Left renal cortex interstitium (tissue), 4 donors: ENCODE measurements at regions not wholly inside any gene's neighbourhood (a gene's known extent, or its start where the extent isn't known, plus 50 kb on each side); places are given as distances from the start of the nearest gene placed in this dataset.

Source experiments
- DNase-seq, 4 donors: peaks; one replicate each; pipeline ENCODE4 v3.0.0-alpha.2; 2013; ENCODE audit warnings: low read depth in 4 of 4, low spot score in 2 of 4, missing footprints in 1 of 4

DNA sequence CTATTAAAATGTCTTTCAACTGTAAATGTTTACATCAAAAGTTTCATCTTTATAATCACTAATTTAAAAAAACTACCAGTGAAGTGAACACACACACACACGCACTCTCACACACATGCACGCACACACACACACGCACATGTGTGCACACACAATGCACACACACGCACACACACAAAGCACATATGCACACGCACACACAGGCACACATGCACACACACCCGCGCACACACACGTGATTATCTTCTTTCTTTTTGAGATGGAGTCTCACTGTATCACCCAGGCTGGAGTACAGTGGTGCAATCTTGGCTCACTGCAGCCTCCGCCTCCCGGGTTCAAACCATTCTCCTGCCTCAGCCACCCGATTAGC lies 80.0 kb upstream of the FRMD1 start:
- DNase-seq: no peak

DNA sequence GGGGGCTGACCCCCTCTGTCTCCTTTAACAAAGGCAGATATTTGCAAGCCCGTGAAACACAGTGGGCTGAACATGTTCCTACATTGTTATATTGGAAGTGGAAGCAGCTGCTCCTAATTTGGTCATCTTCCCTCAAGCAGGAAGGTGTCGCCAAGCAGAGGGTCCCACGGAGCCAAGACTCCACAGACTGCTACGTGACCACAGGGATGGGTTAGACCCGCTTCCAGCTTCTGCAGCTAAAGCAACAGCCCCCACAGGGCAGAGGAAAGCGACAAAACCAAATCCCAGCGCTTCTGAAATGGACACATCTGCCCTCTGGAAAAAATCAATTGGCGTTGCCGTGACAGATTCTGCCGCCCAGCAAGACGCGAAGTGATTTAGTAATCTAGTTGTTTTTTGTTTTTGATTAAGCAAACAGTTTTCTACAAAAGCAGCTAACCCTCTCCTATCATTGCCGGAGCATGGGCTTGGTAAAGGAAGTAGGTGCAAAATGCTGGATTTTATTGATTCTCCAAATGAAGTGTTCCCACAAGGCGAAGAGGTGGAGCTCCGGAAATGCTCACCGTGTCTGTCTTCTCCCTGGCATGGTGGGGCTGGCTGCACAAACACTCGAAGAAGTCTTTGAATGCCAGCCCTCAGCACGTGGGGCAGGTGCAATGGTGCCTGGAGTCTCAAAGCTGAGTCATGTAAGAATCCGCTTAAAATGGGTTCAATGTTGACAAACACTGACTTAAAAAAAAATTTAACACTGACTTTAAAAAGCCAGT lies 79.4 kb upstream of the FRMD1 start:
- DNase-seq: no peak

DNA sequence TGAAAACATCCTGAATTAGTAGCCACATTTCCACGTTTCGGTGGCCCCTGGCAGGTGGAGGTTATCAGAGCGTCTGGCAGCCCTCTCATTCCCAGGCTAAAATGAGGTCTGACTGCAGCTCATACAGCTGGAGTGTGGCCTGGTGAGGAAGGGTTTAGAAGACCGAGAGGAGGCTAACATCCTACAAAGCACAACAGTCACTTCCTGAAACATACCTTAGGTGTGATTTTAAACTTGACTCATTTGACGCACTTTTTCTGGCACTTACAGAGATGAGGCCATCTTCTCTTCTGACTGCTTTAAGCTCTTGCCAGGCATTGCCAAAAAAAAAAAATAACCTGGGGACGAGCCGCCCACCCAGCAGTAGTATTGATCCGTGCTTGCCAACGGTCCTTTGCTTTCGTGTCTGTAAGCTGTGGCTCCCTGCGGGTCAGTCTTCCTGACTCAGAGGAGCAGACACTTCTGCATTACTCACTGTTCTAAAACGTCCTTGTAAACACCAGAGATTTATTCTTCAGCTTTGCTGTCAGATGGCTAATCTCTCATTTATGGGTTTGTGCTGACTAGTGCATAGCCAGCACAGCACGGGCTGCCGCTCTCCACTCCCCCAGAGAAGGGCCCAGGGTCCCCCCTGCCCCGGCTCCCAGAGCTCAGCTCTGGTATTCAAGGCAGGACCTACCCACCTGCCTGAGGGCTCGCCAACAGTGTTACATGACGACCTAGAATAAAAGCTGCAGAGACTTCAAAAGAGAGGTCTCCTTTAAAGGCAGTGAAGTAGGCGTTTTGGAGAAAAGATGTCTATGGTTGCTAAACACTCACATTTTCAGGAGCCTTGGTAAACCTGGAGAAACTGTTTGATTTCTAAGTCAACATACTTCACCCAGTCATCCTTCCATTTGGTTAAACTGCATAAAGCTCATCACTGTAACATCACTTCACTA lies 78.5 kb upstream of the FRMD1 start:
- peak in 1 of 4 donors; percentile 47 for DNase-seq

DNA sequence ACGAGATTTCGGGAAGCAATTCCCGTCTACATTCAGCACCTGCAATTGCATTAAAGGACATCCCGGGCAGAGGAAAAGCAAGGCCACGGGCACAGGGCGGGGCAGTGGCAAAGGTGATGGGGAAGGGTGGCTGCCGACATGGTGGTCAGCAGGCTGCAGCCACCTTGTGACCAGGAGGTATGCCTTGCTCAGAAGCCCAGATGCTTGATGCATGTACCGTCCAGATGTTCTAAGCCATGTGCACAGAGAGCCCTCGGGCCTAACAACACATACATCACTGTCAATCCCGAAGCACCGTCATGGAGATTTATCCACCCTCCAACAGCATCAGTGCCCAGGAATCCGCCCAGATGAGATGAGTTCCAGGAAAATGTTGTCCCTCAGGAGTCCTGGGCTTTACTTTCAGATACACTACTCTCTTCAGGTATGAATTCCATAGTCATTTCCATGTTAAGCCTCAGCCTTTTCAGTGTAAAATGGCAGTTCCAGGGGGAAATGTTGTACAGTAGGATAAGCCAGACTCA lies 77.8 kb upstream of the FRMD1 start:
- DNase-seq: no peak

DNA sequence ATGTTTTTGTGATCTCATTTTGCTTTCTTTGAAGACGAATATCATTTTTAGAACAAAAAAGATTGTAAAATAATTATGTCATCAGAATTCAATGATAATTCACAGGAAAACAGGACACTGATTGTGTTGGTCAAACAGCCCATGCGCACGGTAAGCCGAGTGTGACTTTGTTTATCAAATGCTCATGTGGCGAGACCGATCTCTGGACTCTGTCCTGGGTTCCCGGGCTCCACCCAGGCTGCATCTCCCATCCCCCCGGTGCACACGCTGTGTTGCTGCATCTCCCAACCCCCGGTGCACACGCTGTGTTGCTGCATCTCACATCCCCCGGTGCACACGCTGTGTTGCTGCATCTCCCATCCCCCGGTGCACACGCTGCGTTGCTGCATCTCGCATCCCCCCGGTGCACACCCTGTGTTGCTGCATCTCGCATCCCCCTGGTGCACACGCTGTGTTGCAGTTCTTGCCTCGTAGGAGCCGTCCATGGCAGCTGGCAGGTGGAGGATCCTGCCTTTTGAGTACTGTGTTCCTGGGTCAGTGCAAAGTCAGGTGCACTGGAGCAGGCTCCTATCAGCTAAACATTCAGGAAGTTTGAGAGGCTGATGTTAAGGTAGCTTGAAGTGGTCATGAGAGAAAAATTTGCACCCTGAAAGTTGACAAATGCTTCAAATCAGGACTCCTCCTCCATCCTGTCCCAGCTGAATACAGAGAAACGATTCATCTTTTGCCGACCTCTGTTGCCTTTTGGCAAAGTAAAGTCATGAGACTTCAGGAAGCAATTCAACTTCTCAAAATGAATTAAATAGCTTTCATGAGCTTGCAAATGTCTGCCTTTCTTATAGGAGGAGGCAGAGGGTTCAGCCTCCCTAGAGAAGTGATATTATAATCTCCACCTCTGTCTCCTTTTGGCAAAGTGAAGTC lies 77.1 kb upstream of the FRMD1 start:
- DNase-seq: no peak

DNA sequence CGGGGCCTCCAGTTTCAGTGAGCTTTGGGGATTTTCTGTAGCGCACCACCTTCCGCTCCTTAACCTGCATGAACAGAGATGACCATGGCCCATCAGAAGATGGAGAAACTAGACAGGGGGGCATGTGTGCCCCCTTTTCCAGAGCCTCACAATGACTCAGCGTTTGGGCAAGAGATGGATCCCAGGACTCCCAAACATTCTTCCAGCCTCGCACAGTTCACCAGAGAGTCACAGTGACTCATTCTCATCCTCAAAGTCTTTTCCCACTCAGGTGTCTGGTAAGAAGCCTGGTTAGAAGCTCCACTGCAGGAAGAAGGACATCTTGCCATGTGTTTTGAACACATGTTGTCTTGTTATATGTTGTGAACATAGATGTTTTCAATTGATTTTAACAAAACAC lies 76.2 kb upstream of the FRMD1 start:
- DNase-seq: no peak

DNA sequence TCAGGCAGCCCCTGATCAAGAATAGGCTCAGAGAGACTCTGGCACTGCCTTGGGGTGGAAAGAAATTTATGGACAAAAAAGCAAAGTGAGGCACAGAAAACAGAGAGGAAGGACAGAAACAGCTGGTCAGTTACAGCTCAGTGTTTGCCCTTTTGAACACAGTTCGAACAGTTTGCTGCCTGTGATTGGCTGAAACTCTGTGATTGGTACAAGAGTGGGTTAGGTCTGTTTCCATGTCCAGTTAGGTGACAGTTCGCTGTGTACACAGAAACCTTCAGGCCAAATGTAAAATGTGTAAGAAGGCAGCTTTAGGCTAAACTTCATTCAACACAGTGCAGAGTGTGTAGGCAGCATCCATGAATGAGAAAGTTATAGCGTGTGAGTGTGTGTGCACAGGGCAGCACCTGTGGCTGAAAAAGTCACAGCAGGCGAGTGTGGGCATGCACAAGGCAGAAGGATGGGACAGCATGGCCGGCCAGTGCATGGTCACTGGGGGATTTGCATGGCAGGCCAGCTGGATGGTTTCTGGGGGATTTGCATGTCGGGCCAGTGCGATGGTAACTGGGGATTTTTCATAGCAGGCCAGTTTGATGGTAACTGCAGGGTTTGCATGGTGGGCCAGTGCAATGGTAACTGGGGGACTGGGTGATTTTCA lies 75.4 kb upstream of the FRMD1 start:
- no peak for DNase-seq

DNA sequence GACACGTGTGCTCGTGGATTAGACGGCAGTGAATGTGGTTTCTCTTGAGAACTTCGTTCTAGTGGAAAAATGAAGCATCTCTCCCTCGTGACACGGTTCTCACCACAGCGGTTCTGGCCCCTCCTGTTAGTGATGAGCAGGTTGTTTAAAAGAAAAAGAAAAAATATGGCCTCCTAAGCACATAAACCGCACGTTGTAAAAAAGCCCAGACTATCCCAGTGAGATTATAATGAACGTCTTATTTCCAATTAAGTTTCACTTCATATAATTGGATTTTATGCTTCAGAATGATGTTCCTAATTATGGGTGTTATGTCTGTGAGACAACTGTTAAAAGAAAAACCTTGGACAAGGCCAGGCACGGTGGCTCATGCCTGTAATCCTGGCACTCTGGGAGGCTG lies 74.5 kb upstream of the FRMD1 start:
- no peak for DNase-seq

DNA sequence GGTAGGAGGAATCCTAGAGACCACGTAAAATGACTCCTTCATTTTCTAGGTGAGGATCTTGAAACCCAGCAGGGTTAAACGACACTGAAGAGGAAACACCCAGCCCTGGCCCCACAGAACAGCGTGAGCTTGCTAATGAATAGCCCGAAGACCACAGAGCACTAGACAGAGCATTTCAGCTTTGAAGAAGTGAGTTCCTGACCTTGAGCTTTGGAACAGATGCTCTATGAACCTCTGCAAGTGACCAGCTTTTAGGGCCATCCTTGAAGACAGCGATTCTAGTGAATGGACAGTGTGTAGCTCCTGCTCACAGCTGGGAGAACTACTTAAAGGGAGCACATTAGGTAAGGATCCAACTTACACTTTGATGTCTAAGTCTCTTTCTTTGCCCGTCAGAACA lies 74.0 kb upstream of the FRMD1 start:
- DNase-seq: no peak

DNA sequence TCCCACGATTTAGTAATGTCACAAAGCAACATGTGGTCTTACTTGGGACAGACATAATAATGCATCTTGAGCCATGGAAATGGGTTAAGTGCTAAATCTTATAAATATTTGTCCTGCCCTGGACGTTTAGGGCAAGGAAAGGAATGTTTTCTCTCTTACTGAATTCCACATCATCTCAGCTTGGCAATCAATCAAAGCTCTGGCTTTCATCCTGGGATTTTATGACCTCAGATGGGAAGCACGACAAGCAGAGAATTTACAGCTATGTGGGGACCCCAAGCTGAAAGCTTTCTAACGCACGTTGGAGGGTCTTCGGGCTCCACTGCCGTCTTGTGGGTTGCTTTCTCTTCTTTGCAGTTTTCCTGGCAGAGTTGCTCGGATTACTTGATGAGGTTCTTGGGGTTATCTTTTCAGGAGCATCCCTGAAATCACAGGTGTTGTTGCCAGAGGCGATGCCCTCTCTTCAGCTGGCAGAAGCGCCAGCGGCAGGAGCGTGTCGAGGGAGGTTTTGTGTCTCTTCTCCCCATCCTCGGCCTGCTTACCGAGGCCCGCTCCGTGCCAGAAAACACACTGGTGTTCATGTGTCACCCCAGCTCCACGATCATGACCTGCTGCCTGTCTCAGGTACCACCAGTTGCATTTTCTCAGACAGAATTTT lies 73.4 kb upstream of the FRMD1 start:
- DNase-seq: no peak

DNA sequence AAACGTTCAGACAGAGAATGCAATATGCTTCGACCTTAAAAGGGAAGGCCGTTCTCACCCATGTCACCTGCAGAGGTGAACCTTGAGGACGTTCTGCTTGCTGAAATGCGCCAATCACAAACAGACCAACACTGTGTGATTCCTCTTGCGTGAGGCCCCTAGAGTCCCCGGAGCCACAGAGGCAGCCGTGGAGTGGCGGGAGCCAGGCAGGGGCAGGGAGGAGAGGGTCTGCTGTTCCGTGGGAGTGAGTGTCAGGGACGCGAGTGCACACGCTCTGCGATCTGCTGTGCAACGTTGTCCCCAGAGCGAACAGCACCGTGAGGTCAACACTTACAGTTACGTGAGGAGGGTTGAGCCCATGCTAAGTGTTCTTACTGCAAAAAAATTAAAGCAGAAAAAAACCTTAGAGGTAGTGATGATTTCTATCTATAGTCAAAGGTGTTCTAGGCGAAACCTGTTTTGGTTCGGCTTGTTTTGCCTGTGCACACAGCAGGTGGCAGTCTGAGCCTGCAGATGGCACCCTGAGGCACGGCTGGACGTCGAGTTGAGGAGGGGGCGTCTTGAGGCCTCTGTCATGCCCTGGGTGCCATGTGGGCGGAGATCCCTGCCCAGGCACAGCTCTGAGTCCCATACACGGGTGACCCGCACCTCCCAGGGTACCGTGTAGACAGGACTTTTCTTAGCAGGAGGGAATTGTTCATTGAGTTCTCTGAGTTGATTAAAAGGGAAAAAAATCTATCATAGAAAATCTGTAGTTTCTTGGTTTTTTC lies 71.7 kb upstream of the FRMD1 start:
- no peak for DNase-seq

DNA sequence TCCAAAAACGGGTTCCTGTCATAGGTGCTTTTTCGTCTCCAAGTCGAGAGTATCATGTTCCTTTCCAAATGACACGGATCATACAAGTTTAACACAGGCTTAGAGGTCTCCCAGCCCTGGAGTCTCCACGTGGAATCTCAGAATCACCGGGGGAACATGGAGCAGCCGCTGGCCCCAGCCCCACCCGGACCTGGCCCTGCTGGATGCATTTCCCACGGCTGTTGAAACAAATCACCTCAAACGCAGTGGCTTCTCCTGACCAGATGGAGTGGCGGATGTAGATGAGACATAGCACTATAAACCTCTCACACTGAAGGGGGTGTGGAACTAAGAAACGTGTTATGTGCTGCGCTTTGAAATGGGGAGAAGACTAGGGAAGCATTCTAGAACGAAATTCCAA lies 70.0 kb upstream of the FRMD1 start:
- no peak for DNase-seq

DNA sequence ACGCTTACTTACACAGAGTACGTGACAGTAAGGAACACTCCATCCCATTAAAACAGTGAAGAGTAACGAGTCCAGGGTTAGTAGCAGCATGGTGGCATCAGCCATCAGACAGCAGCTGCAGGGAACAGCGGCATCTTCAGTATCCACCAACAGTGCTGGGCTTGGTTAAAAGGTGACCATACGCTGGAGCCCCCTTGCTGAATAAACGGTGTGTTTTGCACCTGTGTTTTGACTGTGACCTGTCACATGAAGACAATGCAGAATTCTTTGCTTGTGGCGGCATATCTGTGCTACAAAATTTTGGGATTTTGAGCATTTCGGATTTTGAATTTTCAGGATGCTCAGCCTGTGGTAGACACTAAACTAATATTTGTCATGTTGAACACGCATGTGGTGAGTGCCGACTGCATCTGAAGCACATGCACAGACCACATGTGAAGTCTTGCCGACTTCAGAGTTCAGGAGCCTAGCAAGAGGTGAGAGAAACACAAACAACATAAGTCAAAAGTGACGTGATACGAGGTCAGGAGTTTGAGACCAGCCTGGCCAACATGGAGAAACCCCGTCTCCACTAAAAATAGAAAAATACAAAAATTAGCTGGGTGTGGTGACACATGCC lies 69.3 kb upstream of the FRMD1 start:
- DNase-seq: no peak

DNA sequence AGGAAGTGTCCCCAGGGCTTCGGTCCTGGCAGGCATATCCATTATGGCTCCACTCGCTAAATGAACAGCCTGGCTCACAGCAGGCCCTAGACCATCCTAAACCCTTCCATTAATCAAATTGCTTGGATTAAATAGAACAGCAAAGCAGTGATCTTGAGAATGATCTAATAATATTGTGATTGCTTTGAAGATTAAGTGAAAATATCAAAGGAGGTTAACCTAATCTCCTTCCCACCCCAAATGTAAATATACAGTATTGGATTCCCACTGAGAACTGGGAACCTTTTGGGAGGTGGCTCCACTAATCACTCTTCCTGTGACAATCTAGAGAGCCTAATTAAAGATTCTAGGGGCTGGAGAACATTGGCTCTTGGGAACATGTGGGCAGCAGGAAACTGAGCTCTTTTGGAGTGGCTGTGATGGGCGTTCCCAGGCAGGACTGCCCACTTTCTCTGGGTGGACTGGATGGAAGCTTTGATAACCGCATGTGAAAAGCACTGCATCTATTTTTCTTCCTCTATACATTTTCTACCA lies 68.3 kb upstream of the FRMD1 start:
- DNase-seq: no peak

DNA sequence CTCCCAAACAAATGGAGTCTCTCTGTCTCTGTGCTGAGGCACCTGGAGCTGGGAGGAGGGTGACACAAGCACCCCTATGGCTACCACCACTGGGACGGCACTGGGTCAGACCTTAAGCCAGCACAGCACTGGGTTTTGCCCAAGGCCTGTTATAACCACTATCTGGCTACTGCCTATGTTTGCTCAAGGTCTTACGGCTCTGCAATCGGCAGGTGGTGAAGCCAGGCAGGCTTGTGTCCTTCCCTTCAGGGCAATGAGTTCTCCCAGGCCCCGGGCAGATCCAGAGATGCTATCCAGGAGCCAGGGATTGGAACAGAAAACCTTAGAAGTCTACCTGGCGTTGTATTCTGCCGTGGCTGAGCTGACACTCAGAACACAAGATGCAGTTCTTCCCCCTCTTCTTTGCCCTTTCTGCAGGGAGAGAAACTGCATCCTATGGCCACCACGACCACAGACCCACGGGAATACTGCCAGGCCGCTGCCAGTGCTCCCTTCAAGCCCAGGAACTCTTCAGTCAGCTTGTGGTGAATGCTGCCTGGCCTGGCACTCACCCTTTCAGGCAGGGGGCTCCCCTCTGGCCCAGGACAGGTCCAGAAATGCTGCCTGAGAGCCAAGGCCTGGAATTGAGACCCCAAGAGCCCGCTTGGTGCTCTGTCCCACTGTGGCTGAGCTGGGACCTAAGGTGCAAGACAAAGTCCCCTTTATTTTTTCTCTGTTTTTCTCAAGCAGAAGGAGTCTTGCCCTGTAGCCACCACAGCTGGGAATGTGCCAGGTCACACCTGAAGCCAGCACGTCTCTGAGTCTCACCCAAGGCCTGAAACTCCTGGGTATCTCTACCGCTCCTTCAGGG lies 67.0 kb upstream of the FRMD1 start:
- DNase-seq: no peak

DNA sequence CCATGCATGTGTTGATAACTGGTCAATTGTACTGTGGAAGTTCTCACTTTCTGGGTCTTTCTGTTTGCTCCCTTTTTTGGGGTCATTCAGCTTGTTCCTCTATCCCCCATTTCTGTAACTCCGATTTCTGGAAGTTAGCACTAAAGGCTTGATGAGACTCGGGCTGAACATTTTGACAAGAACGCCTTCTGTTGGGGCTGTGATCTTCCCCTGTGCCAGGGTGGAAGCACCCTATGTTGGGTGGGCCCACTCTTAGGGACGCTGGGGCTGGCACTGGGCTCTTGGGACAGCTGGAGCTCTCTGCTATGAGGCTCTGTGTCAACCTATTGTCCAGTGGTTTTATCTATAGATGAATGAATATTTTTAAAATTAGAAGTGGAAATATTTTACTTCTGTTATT lies 60.1 kb upstream of the FRMD1 start:
- DNase-seq: no peak

DNA sequence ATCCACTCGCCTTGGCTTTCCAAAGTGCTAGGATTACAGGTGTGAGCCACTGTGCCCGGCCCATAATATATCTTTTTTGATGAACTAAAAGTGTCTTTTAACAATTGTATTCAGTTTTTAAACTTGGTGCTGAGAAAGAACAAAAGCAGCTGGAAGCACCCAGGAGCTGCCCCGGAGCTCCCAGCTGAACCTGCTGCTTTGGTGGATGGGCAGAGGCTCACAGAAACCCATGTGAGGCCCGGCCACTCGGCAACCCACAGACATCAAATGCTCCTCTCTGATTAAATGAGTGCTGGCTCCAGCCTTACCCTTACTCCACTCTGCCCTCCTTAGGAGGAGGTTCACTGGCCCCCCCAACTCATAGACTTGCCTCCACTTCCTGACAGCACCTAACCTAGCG lies 59.4 kb upstream of the FRMD1 start:
- DNase-seq: no peak
